HPDE6-E6E7 (cell line): ENCODE measurements at regions not wholly inside any gene's neighbourhood (a gene's known extent, or its start where the extent isn't known, plus 50 kb on each side); places are given as distances from the start of the nearest gene placed in this dataset.
"Not testable (repeated sequence)": the region's sequence is repeated elsewhere in the genome, so short reads cannot be mapped to it uniquely, and the experiment has no call there.

ENCODE experiments used
- DNase-seq: peaks from one replicate; pipeline ENCODE4 v3.0.0; 2011; ENCODE audit warnings: missing footprints; ENCODE audit errors: extremely low spot score

- DNase-seq, result no peak
Measured at GRCh38 chr6:150496629-150497028, 103.1 kb upstream of the PLEKHG1 start.

GRCh38 chr6:150499882-150500312, 99.8 kb upstream of the PLEKHG1 start:
- no peak for DNase-seq

GRCh38 chr6:150500568-150500967, 99.1 kb upstream of the PLEKHG1 start:
- DNase-seq, result not testable (repeated sequence)

DNA sequence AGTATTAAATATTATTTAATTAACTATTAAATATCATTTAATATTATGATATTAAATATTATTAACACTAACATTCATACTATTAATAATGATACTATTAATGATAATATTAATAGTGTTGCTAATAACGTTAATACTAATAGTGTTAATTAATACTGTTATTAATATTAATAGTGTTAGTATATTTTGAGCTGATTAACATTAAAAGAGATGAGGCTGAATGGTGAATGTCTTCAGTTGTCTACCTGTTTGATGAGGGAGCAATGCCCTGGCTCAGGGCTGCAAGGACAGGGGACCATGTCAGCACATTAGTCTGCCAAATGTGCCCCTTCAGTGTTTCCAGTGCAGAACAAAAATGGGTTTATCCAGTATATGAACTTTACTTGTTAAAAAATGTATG, 96.6 kb upstream of the PLEKHG1 start:
- DNase-seq, result no peak

DNA sequence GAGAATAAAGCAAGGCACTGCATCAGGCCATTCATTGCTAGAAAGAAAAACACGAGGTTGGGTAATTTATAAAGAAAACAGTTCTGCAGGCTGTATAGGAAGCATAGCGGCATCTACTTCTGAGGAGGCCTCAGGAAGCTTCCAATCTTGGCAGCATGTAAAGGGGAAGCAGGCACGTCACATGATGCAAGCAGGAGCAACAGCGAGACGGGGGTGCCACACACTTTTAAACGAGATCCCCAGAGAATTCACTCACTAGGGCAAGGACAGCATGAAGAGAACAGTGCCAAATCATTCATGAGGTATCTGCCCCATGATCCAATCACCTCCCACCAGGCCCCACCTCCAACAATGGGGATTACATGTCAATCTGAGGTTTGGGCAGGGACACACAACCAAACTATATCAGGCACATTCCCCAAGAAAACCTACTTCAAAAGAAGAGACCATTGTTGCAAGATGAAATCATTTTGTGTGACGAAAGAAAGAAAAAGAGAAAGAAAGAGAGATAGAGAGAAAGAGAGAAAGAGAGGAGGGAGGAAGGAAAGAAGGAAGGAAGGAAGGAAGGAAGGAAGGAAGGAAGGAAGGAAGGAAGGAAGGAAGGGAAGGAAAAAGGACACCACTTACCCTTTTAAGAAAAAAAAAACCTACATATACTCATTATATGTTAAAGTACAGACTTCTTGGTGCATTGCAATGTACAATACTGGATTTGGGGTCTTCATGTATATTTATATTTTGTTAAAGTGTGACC, 95.9 kb upstream of the PLEKHG1 start:
- no peak for DNase-seq

DNA sequence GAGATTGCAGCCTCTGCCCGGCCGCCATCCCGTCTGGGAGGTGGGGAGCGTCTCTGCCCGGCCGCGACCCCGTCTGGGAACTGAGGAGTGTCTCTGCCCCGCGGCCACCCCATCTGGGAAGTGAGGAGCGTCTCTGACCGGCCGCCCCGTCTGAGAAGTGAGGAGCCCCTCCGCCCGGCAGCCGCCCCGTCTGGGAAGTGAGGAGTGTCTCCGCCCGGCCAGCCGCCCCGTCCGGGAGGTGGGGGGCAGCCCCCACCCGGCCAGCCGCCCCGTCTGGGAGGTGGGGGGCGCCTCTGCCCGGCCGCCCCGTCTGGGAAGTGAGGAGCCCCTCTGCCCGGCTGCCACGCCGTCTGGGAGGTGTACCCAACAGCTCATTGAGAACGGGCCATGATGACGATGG, 92.3 kb upstream of the PLEKHG1 start:
- DNase-seq, result not testable (repeated sequence)

GRCh38 chr6:150510576-150510975, 89.1 kb upstream of the PLEKHG1 start:
- DNase-seq, result no peak

DNA sequence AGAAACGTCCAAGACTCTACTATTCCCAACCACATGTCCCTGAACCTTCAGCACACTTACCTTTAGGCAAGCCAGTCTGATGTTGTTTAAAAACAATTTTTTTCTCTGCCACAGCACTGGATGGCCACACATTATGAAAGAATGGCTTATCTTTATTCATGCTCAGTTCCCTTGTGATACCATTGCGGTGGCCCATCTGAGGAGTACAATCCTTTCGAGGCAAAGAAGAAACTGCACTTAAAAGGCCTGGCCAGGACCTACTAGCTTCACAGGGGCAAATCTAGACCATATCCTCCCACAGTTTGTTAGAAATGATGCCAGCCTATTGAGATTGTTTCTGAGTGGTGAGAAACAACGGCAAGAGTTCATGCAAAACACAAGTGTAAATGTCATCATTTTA, 88.4 kb upstream of the PLEKHG1 start:
- no peak for DNase-seq

- no peak for DNase-seq
Measured at GRCh38 chr6:150514806-150515380, 84.8 kb upstream of the PLEKHG1 start.

GRCh38 chr6:150516199-150516598, 83.5 kb upstream of the PLEKHG1 start:
- DNase-seq, result no peak

- no peak for DNase-seq
Measured at GRCh38 chr6:150517175-150517574, 82.5 kb upstream of the PLEKHG1 start.

GRCh38 chr6:150521482-150521881, 78.2 kb upstream of the PLEKHG1 start:
- DNase-seq, result no peak

DNA sequence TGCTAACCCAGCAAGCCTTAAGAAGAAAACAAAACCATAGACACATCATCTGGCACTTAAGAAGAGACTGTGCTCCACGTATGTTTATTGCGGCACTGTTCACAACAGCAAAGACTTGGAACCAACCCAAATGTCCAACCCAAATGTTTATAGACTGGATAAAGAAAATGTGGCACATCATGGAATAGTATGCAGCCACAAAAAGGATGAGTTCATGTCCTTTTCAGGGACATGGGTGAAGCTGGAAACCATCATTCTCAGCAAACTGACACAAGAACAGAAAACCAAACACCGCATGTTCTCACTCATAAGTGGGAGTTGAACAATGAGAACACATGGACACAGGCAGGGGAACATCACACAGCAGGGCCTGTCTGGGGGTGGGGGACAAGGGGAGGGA, 76.5 kb upstream of the PLEKHG1 start:
- not testable (repeated sequence) for DNase-seq

DNA sequence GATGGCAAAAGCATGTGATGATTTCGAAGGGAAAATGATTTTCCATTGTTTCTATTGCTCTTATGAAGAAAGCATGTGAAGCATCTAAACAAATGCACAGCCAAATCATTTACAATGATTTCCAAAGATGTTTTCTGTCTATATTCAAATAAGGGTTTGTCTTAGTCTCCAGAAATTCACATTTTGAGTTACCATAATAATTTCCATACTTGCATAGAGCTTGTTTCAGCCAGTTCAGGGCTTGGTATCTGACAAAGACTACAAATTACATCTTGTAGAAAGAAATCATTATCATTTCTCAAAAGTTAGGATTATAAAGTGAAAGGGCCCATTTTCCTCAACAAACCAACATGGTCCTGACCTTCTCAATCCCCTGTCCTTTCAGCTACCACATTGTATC, 74.4 kb upstream of the PLEKHG1 start:
- DNase-seq, result no peak

- DNase-seq, result no peak
Measured at GRCh38 chr6:150527100-150527499, 72.6 kb upstream of the PLEKHG1 start.

GRCh38 chr6:150528648-150529285, 70.9 kb upstream of the PLEKHG1 start:
- DNase-seq, result no peak

DNA sequence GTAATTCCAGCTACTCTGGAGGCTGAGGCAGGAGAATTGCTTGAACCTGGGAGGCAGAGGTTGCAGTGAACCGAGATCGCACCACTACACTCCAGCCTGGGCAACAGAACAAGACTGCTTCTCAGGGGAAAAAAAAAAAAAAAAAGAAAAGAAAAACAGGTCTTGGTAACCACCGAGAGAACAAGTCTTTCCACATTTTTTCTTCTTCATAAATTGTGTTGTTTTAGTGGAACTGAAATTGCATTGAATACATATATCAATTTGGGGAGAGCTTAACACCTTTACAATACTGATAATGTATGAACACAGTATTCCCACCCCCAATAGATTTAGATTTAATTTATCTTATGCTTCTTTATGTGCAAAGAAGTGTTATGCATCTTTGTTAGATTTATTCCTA, 70.0 kb upstream of the PLEKHG1 start:
- no peak for DNase-seq

GRCh38 chr6:150531957-150532356, 67.7 kb upstream of the PLEKHG1 start:
- no peak for DNase-seq

GRCh38 chr6:150534553-150534952, 65.1 kb upstream of the PLEKHG1 start:
- DNase-seq, result no peak

DNA sequence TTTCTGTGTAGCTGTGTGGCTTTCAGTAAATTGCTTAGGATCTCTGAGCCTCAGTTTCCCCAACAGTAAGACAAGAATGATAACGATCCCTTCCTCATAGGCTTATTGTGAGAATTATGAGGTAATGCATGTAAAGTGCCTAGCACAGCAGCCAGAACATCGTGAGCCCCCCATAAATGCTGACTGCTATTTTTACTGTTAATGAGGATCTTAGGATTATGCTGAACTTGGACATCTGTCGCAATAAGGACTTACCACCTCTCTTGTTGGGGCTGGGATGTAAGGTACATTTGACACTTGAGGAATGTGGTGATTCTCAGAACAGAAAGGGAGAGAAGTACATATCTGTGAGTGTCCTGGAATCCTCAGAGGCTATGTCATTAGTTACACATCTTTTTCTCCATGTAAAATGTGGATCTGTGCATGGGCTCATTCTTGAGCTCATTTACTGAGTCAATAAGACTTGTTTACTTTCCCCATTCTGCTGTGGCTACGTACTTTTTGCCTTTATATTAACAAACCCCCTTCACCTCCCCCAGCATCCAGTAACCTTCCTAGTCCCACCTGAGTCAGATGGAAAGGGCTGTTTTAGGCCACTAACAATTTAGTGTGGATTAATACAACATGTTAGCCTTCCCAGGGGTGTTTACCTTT, 64.4 kb upstream of the PLEKHG1 start:
- DNase-seq, result no peak

DNA sequence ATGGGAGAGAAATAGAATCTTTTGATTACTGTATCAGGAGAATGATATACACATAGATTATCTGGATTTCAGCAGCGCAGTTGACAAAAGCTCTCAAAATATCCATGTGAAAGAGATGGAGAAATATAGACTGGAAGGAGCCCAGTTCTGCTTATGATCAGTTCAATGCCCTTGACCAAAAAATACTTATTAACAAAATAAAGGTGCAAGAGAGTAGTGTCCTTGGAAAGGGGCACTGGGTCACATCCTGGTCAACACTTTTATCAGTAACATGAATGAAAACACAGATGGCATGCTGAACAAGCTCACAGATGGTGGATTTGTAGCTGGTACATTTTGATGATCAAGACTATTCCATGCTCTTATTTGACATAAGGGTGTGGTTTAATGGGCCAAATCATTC, 63.9 kb upstream of the PLEKHG1 start:
- no peak for DNase-seq

DNA sequence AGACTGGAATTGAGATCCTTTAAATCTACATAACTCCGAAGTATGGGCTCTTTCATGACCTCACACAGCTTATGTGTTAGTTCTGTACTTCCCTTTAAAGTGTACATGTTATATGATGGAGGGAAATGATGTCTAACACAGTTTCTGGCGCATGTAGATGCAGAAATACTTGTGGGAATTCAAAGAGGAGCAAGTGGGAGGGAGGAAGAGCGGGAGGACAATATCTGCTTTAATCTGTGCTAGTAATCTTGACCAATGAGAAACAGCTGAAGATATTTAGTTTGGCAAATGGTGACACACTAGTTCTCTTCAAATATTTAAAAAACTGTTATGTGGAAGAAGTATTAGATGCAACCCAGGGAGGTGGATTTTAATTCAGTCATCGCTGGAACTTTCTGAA, 62.9 kb upstream of the PLEKHG1 start:
- DNase-seq, result no peak

DNA sequence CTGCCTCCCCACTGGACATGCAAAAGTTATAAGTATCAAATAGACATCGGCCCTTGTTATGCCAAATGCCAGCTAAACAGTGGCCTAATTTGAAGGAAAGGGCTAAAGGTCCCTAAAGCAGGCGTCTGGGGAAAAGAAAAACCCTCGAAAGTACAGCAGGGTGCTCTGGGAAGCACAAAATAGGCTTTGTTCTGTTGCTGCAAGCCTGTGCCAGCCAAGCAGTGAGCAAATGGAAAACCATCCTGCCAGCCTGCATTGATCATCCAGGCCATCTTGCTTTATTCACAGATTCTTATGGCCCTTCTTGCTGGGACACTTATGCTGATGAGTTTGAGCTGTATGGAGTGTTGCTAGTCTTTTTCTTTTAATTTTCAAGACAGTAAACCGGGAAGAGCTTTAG, 62.2 kb upstream of the PLEKHG1 start:
- no peak for DNase-seq
